H9 (cell line): ENCODE measurements at regions not wholly inside any gene's neighbourhood (a gene's known extent, or its start where the extent isn't known, plus 50 kb on each side); places are given as distances from the start of the nearest gene placed in this dataset.

Experiments used
- DNase-seq: peaks from one replicate; pipeline ENCODE4 v3.0.0-alpha.2; 2017
- H2AFZ ChIP-seq: one replicate; pipeline ENCODE4 v1.6.1; 2013; ENCODE audit warnings: mild to moderate bottlenecking, low read length, control low read depth, moderate library complexity
- H2AK5ac ChIP-seq: 2 replicates; pipeline ENCODE4 v1.6.1; 2013; ENCODE audit warnings: low read length, control low read depth, mixed read lengths; ENCODE audit not compliant: insufficient read length
- H2BK120ac ChIP-seq: one replicate; pipeline ENCODE4 v1.6.1; 2013; ENCODE audit warnings: low read depth, mild to moderate bottlenecking, low read length, control low read depth, inconsistent platforms; ENCODE audit not compliant: poor library complexity, severe bottlenecking
- H2BK12ac ChIP-seq: 2 replicates; pipeline ENCODE4 v1.6.1; 2013; ENCODE audit warnings: low read length, control low read depth, mixed read lengths, low read depth; ENCODE audit not compliant: insufficient read length
- H2BK15ac ChIP-seq: 2 replicates; pipeline ENCODE4 v1.6.1; 2013; ENCODE audit warnings: low read depth, low read length, control low read depth
- H2BK20ac ChIP-seq: one replicate; pipeline ENCODE4 v1.6.1; 2013; ENCODE audit warnings: low read depth, mild to moderate bottlenecking, low read length, control low read depth, inconsistent platforms; ENCODE audit not compliant: poor library complexity, severe bottlenecking
- H2BK5ac ChIP-seq: 2 replicates; pipeline ENCODE4 v1.6.1; 2013; ENCODE audit warnings: low read length, control low read depth, mixed read lengths; ENCODE audit not compliant: insufficient read length
- H3K14ac ChIP-seq: 2 replicates; pipeline ENCODE4 v1.6.1; 2013; ENCODE audit warnings: low read length, control low read depth; ENCODE audit not compliant: insufficient read depth
- H3K18ac ChIP-seq: 2 replicates; pipeline ENCODE4 v1.6.1; 2013; ENCODE audit warnings: low read depth, mild to moderate bottlenecking, mixed read lengths, low read length, control low read depth; ENCODE audit not compliant: insufficient read length
- H3K23ac ChIP-seq: 2 replicates; pipeline ENCODE4 v1.6.1; 2013; ENCODE audit warnings: low read length, control low read depth, mixed read lengths, low read depth; ENCODE audit not compliant: insufficient read length
- H3K23me2 ChIP-seq: 2 replicates; pipeline ENCODE4 v1.6.1; 2013; ENCODE audit warnings: low read depth, mild to moderate bottlenecking, mixed read lengths, low read length, control low read depth; ENCODE audit not compliant: insufficient read length, poor library complexity, severe bottlenecking
- H3K27ac ChIP-seq: 2 replicates; pipeline ENCODE4 v1.5.1; 2013; ENCODE audit warnings: low read length, control low read depth, mixed read lengths, low read depth; ENCODE audit not compliant: insufficient read length
- H3K27me3 ChIP-seq: 2 replicates; pipeline ENCODE4 v1.6.1; 2013; ENCODE audit warnings: low read length, control low read depth, inconsistent platforms; ENCODE audit not compliant: insufficient read depth
- H3K4ac ChIP-seq: 2 replicates; pipeline ENCODE4 v1.6.1; 2013; ENCODE audit warnings: low read depth, mild to moderate bottlenecking, control low read depth, inconsistent platforms, low read length, moderate library complexity
- H3K4me1 ChIP-seq: 2 replicates; pipeline ENCODE4 v1.6.1; 2013; ENCODE audit warnings: low read length, control low read depth, inconsistent platforms; ENCODE audit not compliant: insufficient read depth
- H3K4me2 ChIP-seq: 2 replicates; pipeline ENCODE4 v1.6.1; 2013; ENCODE audit warnings: low read length, control low read depth, mixed read lengths; ENCODE audit not compliant: insufficient read length, insufficient read depth
- H3K56ac ChIP-seq: 2 replicates; pipeline ENCODE4 v1.6.1; 2013; ENCODE audit warnings: low read depth, mild to moderate bottlenecking, mixed read lengths, low read length, control low read depth; ENCODE audit not compliant: insufficient read length
- H3K79me1 ChIP-seq: 2 replicates; pipeline ENCODE4 v1.6.1; 2013; ENCODE audit warnings: low read depth, mild to moderate bottlenecking, moderate library complexity, low read length, control low read depth, inconsistent platforms; ENCODE audit not compliant: insufficient read depth, poor library complexity, severe bottlenecking
- H3K79me2 ChIP-seq: 2 replicates; pipeline ENCODE4 v1.6.1; 2013; ENCODE audit warnings: low read length, control low read depth, inconsistent platforms; ENCODE audit not compliant: insufficient read depth
- H3K9ac ChIP-seq: 2 replicates; pipeline ENCODE4 v1.6.1; 2013; ENCODE audit warnings: low read length, control low read depth, mixed read lengths; ENCODE audit not compliant: insufficient read length; ENCODE audit errors: extremely low read depth
- H3K9me3 ChIP-seq: one replicate; pipeline ENCODE4 v1.6.1; 2013; ENCODE audit warnings: low read depth, low read length, inconsistent platforms; ENCODE audit not compliant: control insufficient read depth
- H3T11ph ChIP-seq: one replicate; pipeline ENCODE4 v1.6.1; 2013; ENCODE audit warnings: mild to moderate bottlenecking, low read length, control low read depth, inconsistent platforms
- H4K20me1 ChIP-seq: one replicate; pipeline ENCODE4 v1.6.1; 2013; ENCODE audit not compliant: control insufficient read depth, insufficient read length, insufficient read depth
- H4K5ac ChIP-seq: 2 replicates; pipeline ENCODE4 v1.6.1; 2013; ENCODE audit warnings: low read depth, mild to moderate bottlenecking, mixed read lengths, low read length, control low read depth; ENCODE audit not compliant: insufficient read length
- H4K8ac ChIP-seq: replicated peaks from 2 replicates; pipeline ENCODE4 v1.6.1; 2013; ENCODE audit warnings: low read length, control low read depth, mixed read lengths, low read depth; ENCODE audit not compliant: insufficient read length
- H4K91ac ChIP-seq: 2 replicates; pipeline ENCODE4 v1.6.1; 2013; ENCODE audit warnings: low read depth, mild to moderate bottlenecking, moderate library complexity, mixed read lengths, low read length, control low read depth; ENCODE audit not compliant: insufficient read length
- H3K27ac Mint-ChIP-seq, 3 experiments: 2 replicates in 2 of 3; 3 replicates in 1 of 3; pipeline ENCODE4 v1.8.0; 2020 to 2021; ENCODE audit warnings: mixed read lengths in 3 of 3, mild to moderate bottlenecking in 1 of 3, moderate library complexity in 1 of 3
- H3K27me3 Mint-ChIP-seq: 2 replicates; pipeline ENCODE4 v1.8.0; 2021; ENCODE audit warnings: low read depth, mild to moderate bottlenecking, moderate library complexity, mixed read lengths
- H3K36me3 Mint-ChIP-seq, 3 experiments: 2 replicates in 2 of 3; 3 replicates in 1 of 3; pipeline ENCODE4 v1.8.0; 2020 to 2021; ENCODE audit warnings: low read depth in 3 of 3, mixed read lengths in 3 of 3; ENCODE audit not compliant: insufficient read depth in 1 of 3
- H3K4me1 Mint-ChIP-seq, 2 experiments: 2 replicates each; pipeline ENCODE4 v1.8.0; 2020; ENCODE audit warnings: mixed read lengths in 2 of 2
- H3K4me3 Mint-ChIP-seq, 2 experiments: 2 replicates in 1 of 2; 3 replicates in 1 of 2; pipeline ENCODE4 v1.8.0; 2020 to 2021; ENCODE audit warnings: mild to moderate bottlenecking in 2 of 2, mixed read lengths in 2 of 2, moderate library complexity in 1 of 2
- H3K9me3 Mint-ChIP-seq, 2 experiments: 2 replicates in 1 of 2; 3 replicates in 1 of 2; pipeline ENCODE4 v1.8.0; 2020; ENCODE audit warnings: mild to moderate bottlenecking in 2 of 2, mixed read lengths in 2 of 2, moderate library complexity in 1 of 2
- CTCF ChIP-seq: fragments of 200-600 bp; sonication (generic); conservative IDR thresholded peaks from 3 replicates; pipeline ENCODE4 v1.8.0; 2021; ENCODE audit warnings: antibody characterized with exemption, mild to moderate bottlenecking
- WGBS: extraction: QIAGEN DNeasy Blood & Tissue Kit; methylation state at CpG from one replicate; pipeline ENCODE4 v1.1.7; 2013; ENCODE audit warnings: missing lambda C conversion rate, low lambda C conversion rate, mixed read lengths; ENCODE audit not compliant: insufficient read length; ENCODE audit errors: extremely low coverage; 5-methylcytosine and 5-hydroxymethylcytosine counted together

GRCh38 chr5:58077416-58077815, 382.5 kb downstream of the PLK2 start:
- H3K9ac ChIP-seq: no peak overlapping the region
- H3K27ac ChIP-seq: no peak overlapping the region
- no peak overlapping the region for H4K8ac ChIP-seq
- DNase-seq: no peak
- H3K9me3 ChIP-seq: no peaks in the 10 kb centered on the region
- H3K27me3 Mint-ChIP-seq: no peaks in the 10 kb centered on the region
- H2BK20ac ChIP-seq: no peak overlapping the region
- H3K27ac Mint-ChIP-seq: no peak overlapping the region
- H2BK120ac ChIP-seq: no peak overlapping the region
- no peak overlapping the region for H4K91ac ChIP-seq
- no peaks in the 10 kb centered on the region for H4K20me1 ChIP-seq
- H3K23me2 ChIP-seq: no peaks in the 10 kb centered on the region
- no peaks in the 10 kb centered on the region for H3K9me3 Mint-ChIP-seq
- no peak overlapping the region for H3K4me2 ChIP-seq
- H3K27me3 ChIP-seq: no peaks in the 10 kb centered on the region
- H2BK5ac ChIP-seq: no peak overlapping the region
- H3K4me1 ChIP-seq: no peaks in the 10 kb centered on the region
- no peak overlapping the region for H2AFZ ChIP-seq
- TF ChIP-seq CTCF: no peak
- WGBS: no CpG with 5 or more reads among the region's 3 CpGs
- H3T11ph ChIP-seq: no peak overlapping the region
- no peak overlapping the region for H4K5ac ChIP-seq
- no peaks in the 10 kb centered on the region for H3K79me2 ChIP-seq
- H3K4me3 Mint-ChIP-seq: no peak overlapping the region
- H3K23ac ChIP-seq: no peak overlapping the region
- H2BK12ac ChIP-seq: no peak overlapping the region
- H3K36me3 Mint-ChIP-seq: no peaks in the 10 kb centered on the region
- no peak overlapping the region for H3K4ac ChIP-seq
- H3K14ac ChIP-seq: no peak overlapping the region
- H3K18ac ChIP-seq: no peak overlapping the region
- no peak overlapping the region for H3K56ac ChIP-seq
- no peak overlapping the region for H2BK15ac ChIP-seq
- no peak overlapping the region for H2AK5ac ChIP-seq
- H3K79me1 ChIP-seq: no peaks in the 10 kb centered on the region
- peaks cover 6 to 10% of the 10 kb centered on the region in 2 experiments for H3K4me1 Mint-ChIP-seq
